A549 (cell line): ENCODE measurements at regions not wholly inside any gene's neighbourhood (a gene's known extent, or its start where the extent isn't known, plus 50 kb on each side); places are given as distances from the start of the nearest gene placed in this dataset.

Source experiments
- ATAC-seq, 2 experiments: fragments of 200-7000 bp in 1 of 2; fragments of >200 bp in 1 of 2; cut with Nextera tagmentation in 1 of 2; cut with Tn5 transposase in 1 of 2; 3 replicates each; pipeline versions ENCODE4 v1.8.0 to v1.9.1; 2018 to 2020; ENCODE audit warnings: mild to moderate bottlenecking in 1 of 2, moderate library complexity in 1 of 2
- CTCF ChIA-PET: fragments of 300-600 bp; sonication (Branson Sonifier 250); formaldehyde crosslinking; extraction: SDS; loops from one replicate; lab custom pipeline; 2021; ENCODE audit warnings: antibody characterized with exemption, inconsistent platforms; lab: Yijun Ruan, JAX
- POLR2A ChIA-PET: fragments of 350-600 bp; formaldehyde crosslinking; extraction: SDS; loops from one replicate; lab custom pipeline; 2021; ENCODE audit warnings: antibody characterized with exemption, inconsistent platforms; lab: Yijun Ruan, JAX
- DNase-seq, 2 experiments: peaks; one replicate each; pipeline versions ENCODE4 v3.0.0 to v3.0.0-alpha.2; 2011 to 2016; ENCODE audit warnings: low read depth in 1 of 2, low spot score in 1 of 2
- FAIRE-seq: peaks from 2 replicates; lab custom pipeline; 2011; peaks lifted over from hg19 to GRCh38; lab: Jason Lieb, UNC
- H3K27ac ChIP-seq, 2 experiments: fragments of >200 bp; sonication (Bioruptor Twin); formaldehyde crosslinking; 3 replicates each; pipeline ENCODE4 v1.5.1; 2016 to 2017
- H3K4me1 ChIP-seq: fragments of >200 bp; sonication (Bioruptor Twin); formaldehyde crosslinking; 3 replicates; pipeline ENCODE4 v1.6.1; 2016
- H3K4me2 ChIP-seq: fragments of >200 bp; sonication (Bioruptor Twin); formaldehyde crosslinking; 3 replicates; pipeline ENCODE4 v1.6.1; 2016
- H3K4me3 ChIP-seq: fragments of >200 bp; sonication (Bioruptor Twin); formaldehyde crosslinking; 3 replicates; pipeline ENCODE4 v1.5.1; 2016
- H3K9me3 ChIP-seq: fragments of >200 bp; sonication (Bioruptor Twin); formaldehyde crosslinking; 3 replicates; pipeline ENCODE4 v1.6.1; 2016
- CBX8 ChIP-seq: fragments of 200-600 bp; sonication (generic); IDR thresholded peaks from 2 replicates; pipeline ENCODE4 v1.6.1; 2016
- CHD2 ChIP-seq: fragments of 150-350 bp; IDR thresholded peaks from 2 replicates; pipeline ENCODE4 v1.6.1; 2014; ENCODE audit warnings: low read length; ENCODE audit not compliant: partially characterized antibody
- EHF ChIP-seq: fragments of 250-450 bp; sonication (Bioruptor Pico); IDR thresholded peaks from 2 replicates; pipeline ENCODE4 v1.5.0; 2020; ENCODE audit warnings: mild to moderate bottlenecking
- ESRRA ChIP-seq: fragments of 150-350 bp; IDR thresholded peaks from 2 replicates; pipeline ENCODE4 v1.6.1; 2014; ENCODE audit warnings: mild to moderate bottlenecking, low read length, borderline replicate concordance
- HES2 ChIP-seq: fragments of >200 bp; sonication (Bioruptor Twin); formaldehyde crosslinking; IDR thresholded peaks from 2 replicates; pipeline ENCODE4 v1.6.1; 2016
- HEYL ChIP-seq: fragments of 250-450 bp; sonication (Bioruptor Pico); IDR thresholded peaks from 2 replicates; pipeline ENCODE4 v1.8.0; 2021; ENCODE audit warnings: mild to moderate bottlenecking, moderate library complexity
- HOXB13 ChIP-seq: fragments of 250-450 bp; sonication (Bioruptor Pico); IDR thresholded peaks from 2 replicates; pipeline ENCODE4 v1.5.0; 2020; ENCODE audit warnings: low read depth, mild to moderate bottlenecking, moderate library complexity
- HOXB5 ChIP-seq: fragments of 250-450 bp; sonication (Bioruptor Pico); IDR thresholded peaks from 2 replicates; pipeline ENCODE4 v1.5.0; 2020; ENCODE audit warnings: mild to moderate bottlenecking, moderate library complexity
- JUNB ChIP-seq: fragments of >200 bp; sonication (Bioruptor Twin); formaldehyde crosslinking; IDR thresholded peaks from 2 replicates; pipeline ENCODE4 v1.6.1; 2016
- KDM5A ChIP-seq: fragments of 200-600 bp; sonication (generic); IDR thresholded peaks from 2 replicates; pipeline ENCODE4 v1.6.1; 2016; ENCODE audit warnings: antibody characterized with exemption, mild to moderate bottlenecking
- MAFK ChIP-seq: fragments of 450-650 bp; IDR thresholded peaks from 2 replicates; pipeline ENCODE4 v1.6.1; 2014; ENCODE audit not compliant: partially characterized antibody
- MYC ChIP-seq: IDR thresholded peaks from 2 replicates; pipeline ENCODE4 v1.6.1; 2012; ENCODE audit warnings: mild to moderate bottlenecking, inconsistent platforms, low read length, improper control_type of control experiment, borderline replicate concordance
- NPAS2 ChIP-seq: fragments of 250-450 bp; sonication (Bioruptor Pico); IDR thresholded peaks from 2 replicates; pipeline ENCODE4 v1.8.0; 2022; ENCODE audit warnings: mild to moderate bottlenecking, moderate library complexity, borderline replicate concordance
- POLR2A ChIP-seq: IDR thresholded peaks from 2 replicates; pipeline ENCODE4 v1.6.1; 2012; ENCODE audit warnings: mild to moderate bottlenecking, low read length
- RAD21 ChIP-seq, 2 experiments: fragments of >200 bp in 1 of 2; sonication (Bioruptor Twin) in 1 of 2; formaldehyde crosslinking in 1 of 2; IDR thresholded peaks in 1 of 2; conservative IDR thresholded peaks in 1 of 2; 2 replicates in 1 of 2; 3 replicates in 1 of 2; pipeline ENCODE4 v1.6.1; 2012 to 2018; ENCODE audit warnings: inconsistent platforms in 1 of 2
- REST ChIP-seq: fragments of 200-600 bp; sonication (generic); IDR thresholded peaks from 2 replicates; pipeline ENCODE4 v1.6.1; 2016; ENCODE audit warnings: antibody characterized with exemption, mild to moderate bottlenecking, moderate library complexity
- RFX5 ChIP-seq: fragments of 450-650 bp; IDR thresholded peaks from 2 replicates; pipeline ENCODE4 v1.7.1; 2014; ENCODE audit warnings: antibody characterized with exemption, mild to moderate bottlenecking, moderate library complexity
- RNF2 ChIP-seq: fragments of 200-600 bp; sonication (generic); IDR thresholded peaks from 2 replicates; pipeline ENCODE4 v1.6.1; 2016; ENCODE audit warnings: low read depth, mild to moderate bottlenecking, antibody characterized with exemption, moderate library complexity, borderline replicate concordance
- SMC3 ChIP-seq: fragments of >200 bp; sonication (Bioruptor Twin); formaldehyde crosslinking; IDR thresholded peaks from 3 replicates; pipeline ENCODE4 v1.6.1; 2018; ENCODE audit warnings: inconsistent platforms
- USF2 ChIP-seq: fragments of 450-650 bp; IDR thresholded peaks from 2 replicates; pipeline ENCODE4 v1.6.1; 2014; ENCODE audit warnings: antibody characterized with exemption
- ZNF302 ChIP-seq: fragments of 250-450 bp; sonication (Bioruptor Pico); IDR thresholded peaks from 2 replicates; pipeline ENCODE4 v1.9.0; 2021; ENCODE audit warnings: inconsistent platforms, mild to moderate bottlenecking, moderate library complexity
- WGBS: methylation state at CpG from one replicate; pipeline ENCODE4 v1.1.6; 2017; ENCODE audit errors: missing lambda C conversion rate; 5-methylcytosine and 5-hydroxymethylcytosine counted together

DNA sequence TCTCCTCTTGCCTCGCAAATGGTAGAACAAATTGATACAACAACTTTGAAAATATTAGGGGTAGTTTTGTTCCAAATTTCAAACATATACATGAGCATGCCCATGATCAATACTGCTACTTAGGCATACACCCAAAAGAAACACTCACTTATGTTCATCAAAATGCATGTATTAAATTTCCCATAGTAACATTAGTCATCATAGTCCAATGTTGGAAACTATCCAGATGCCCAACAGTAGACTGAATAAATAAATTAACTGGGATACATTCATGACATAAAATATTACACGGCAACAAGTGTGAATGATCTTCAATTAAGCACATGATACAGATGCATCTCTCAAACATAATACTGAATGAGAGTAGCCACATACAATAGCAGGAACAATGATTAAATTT is 391.6 kb downstream of the CDH11 start:
- ATAC-seq (no peak), FAIRE-seq (no peak), DNase-seq (no peak)
- Histone ChIP-seq H3K9me3 (no peaks in the 10 kb centered on the region), H3K4me1 (no peaks in the 10 kb centered on the region), H3K4me3 (no peak overlapping the region), H3K27ac (no peak overlapping the region), H3K4me2 (no peak overlapping the region)
- TF ChIP-seq POLR2A (no peak), HES2 (no peak), HOXB13 (CRISPR knock-in tag) (no peak), ZNF302 (no peak), MAFK (no peak), MYC (no peak)
- CTCF ChIA-PET, result interaction anchor here (0.6 kb wide), 1 partner anchor 363 kb away, joined by 3 read pairs; no protein-coding TSS in a partner anchor
- 8% methylated on average over 2 of the region's 2 CpGs for WGBS
- POLR2A ChIA-PET, result no interaction called here

DNA sequence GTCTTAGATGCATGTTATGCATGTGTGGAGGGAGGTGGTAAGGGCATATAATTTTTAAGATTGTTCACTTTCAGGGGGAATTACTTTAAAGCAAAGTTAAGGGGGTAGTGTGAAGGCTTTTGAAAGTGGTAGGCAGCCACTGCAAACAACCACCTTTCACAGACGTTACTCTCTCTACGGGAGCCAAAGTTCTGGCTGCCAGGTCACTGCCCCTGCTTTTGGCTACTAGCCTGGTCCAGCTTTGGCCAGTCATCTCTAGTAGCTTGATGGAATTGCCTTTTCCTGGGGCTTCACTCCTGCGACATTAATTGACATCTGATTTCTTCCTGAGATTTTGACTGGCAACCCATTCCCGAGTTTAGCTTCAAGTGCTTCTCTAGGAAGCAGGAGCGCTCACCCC is 397.5 kb downstream of the CDH11 start:
- no peaks in the 10 kb centered on the region; the same call in 2 of the 3 replicates for H3K9me3 ChIP-seq
- 12% methylated on average over 5 of the region's 5 CpGs for WGBS
- FAIRE-seq, result no peak
- TF ChIP-seq CHD2 (no peak), RFX5 (no peak), CBX8 (no peak), MYC (no peak), POLR2A (no peak), RAD21 (conservative IDR thresholded peaks at IDR 0.05 in 1 of 2, IDR thresholded peaks at IDR 0.05 in 1 of 2) (no peak), HEYL (CRISPR knock-in tag) (no peak), RNF2 (no peak), ZNF302 (no peak), ESRRA (no peak), REST (no peak), HOXB5 (no peak), SMC3 (no peak), KDM5A (no peak)
- TF ChIP-seq, all 56 proteins: peak for 0
- Histone ChIP-seq H3K27ac (no peak overlapping the region), H3K4me3 (no peak overlapping the region), H3K4me1 (no peaks in the 10 kb centered on the region), H3K4me2 (no peak overlapping the region)
- DNase-seq (no peak), ATAC-seq (no peak)
- ChIA-PET POLR2A (no interaction called here), CTCF (no interaction called here)

DNA sequence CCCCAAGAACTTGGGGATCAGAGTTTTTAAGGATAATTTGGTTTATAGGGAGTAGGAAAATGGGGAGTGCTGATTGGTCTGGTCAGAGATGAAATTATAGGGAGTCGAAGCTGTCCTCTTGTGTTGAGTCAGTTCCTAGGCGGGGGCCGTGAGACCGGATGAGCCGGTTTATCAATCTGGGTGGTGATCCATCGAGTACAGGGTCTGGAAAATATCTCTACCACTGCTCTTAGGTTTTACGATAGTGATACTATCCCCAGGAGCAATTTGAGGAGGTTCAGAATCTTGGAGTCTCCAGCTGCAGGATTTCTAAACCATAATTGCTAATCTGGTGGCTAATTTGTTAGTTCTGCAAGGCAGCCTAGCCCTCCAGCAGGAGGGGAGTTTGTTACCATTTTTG is 403.4 kb downstream of the CDH11 start:
- Histone ChIP-seq H3K4me3 (no peak overlapping the region), H3K9me3 (no peaks in the 10 kb centered on the region; the same call in 1 of the 3 replicates), H3K4me1 (no peaks in the 10 kb centered on the region), H3K4me2 (no peak overlapping the region), H3K27ac (no peak overlapping the region)
- no peak for TF ChIP-seq EHF
- no peak for TF ChIP-seq NPAS2 (CRISPR knock-in tag)
- no peak for TF ChIP-seq USF2
- TF ChIP-seq JUNB, result no peak
- TF ChIP-seq CBX8, result no peak
- CTCF ChIA-PET, result no interaction called here
- WGBS, result 40% methylated on average over 7 of the region's 7 CpGs
- ATAC-seq (no peak), DNase-seq (no peak), FAIRE-seq (no peak)
- POLR2A ChIA-PET, result no interaction called here
